Glomerular visceral epithelial cell (primary cell): ENCODE measurements at regions not wholly inside any gene's neighbourhood (a gene's known extent, or its start where the extent isn't known, plus 50 kb on each side); places are given as distances from the start of the nearest gene placed in this dataset.
A peak's percentile ranks its signal among the peaks of the same experiment; 100 is the strongest.

Source experiments
- DNase-seq: peaks from one replicate; pipeline ENCODE4 v3.0.0-alpha.2; 2016; ENCODE audit errors: extremely low spot score

GRCh38 chr3:162302983-162303624 is 806.5 kb downstream of the OTOL1 start:
- no peak for DNase-seq

DNA sequence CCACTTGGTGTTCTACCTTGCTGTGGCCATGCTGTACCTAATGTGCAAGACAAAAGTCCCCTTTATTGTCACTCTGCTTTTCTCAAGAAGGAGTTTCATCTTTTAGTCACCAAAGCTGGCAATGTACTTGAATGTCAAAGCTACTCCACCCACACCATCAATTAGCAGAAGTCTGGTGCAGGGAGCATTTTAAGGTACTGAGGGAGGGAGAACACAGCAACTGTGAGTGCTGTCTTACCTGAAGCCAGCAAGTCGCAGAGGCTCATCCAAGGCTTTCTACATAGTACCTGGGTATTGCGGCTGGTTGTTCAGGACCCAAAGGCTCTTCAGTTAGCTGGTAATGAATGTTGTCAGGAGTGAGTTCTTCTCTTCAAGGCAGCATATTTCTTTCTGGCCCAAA is 820.4 kb downstream of the OTOL1 start:
- no peak for DNase-seq

- no peak for DNase-seq
Measured at GRCh38 chr3:162328649-162329048, 832.0 kb downstream of the OTOL1 start.

GRCh38 chr3:162329514-162329913 is 832.9 kb downstream of the OTOL1 start:
- DNase-seq, result no peak

- no peak for DNase-seq
Measured at GRCh38 chr3:162332344-162332743, 835.7 kb downstream of the OTOL1 start.

- no peak for DNase-seq
Measured at GRCh38 chr3:162334537-162334936, 837.9 kb downstream of the OTOL1 start.

GRCh38 chr3:162337630-162338029 is 841.0 kb downstream of the OTOL1 start:
- no peak for DNase-seq

DNA sequence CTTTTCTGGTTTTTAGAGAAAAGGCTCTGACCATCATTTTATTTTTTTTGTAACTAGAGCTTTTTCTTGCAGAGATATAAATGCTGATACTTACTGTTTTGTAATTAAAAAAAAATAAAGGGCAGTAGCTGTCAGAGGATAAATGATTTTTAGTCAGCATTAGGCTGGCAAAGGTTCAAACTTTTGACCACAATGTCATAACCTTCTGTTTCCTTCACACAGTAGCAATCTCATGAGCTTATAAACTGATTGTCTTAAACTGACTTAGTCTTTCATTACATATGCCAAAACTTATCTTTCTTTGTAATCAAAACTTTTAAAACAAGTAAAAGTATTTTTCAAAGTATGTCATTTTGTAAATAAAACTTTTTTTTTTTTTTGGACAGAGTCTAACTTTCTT is 841.9 kb downstream of the OTOL1 start:
- DNase-seq, result peak; percentile 9

DNA sequence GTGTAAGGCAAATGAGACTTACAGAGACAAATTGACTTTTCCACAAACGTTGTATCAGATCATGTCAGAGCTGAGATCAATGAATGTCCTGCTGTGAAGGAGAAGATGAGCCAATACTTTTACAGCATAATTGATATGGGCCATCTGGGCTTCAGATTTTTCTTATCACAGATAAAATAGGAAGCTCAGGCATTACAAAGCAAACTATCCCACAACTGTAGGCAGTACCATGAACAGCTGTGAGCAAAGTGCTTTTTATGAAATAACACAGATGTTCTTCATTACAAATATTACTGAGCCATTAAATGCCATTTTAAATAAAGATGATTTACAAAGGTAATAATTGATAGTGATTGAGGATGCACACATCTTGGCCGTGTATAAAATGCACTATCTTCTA is 852.3 kb downstream of the OTOL1 start:
- no peak for DNase-seq

- no peak for DNase-seq
Measured at GRCh38 chr3:162353414-162353813, 856.8 kb downstream of the OTOL1 start.

DNA sequence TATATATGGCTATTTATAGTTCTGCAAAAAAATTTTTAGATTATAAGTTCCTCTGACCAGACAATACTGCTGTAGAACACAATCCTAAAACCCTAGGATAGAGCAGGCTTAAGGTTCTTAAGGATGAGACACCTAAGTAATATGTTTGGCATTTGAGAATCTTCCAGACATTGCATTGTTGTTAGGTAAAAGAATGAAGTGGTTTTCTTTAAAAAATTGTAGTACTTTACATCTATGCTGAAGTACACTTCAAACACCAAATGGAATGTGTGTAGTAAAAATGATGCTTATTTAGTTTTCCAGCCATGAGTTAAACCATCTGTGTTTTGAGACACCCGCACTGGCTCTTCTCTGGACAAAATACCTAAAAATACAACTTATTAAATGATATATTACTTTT is 857.7 kb downstream of the OTOL1 start:
- peak; percentile 2 for DNase-seq

GRCh38 chr3:162365066-162365719 is 868.6 kb downstream of the OTOL1 start:
- DNase-seq, result no peak

DNA sequence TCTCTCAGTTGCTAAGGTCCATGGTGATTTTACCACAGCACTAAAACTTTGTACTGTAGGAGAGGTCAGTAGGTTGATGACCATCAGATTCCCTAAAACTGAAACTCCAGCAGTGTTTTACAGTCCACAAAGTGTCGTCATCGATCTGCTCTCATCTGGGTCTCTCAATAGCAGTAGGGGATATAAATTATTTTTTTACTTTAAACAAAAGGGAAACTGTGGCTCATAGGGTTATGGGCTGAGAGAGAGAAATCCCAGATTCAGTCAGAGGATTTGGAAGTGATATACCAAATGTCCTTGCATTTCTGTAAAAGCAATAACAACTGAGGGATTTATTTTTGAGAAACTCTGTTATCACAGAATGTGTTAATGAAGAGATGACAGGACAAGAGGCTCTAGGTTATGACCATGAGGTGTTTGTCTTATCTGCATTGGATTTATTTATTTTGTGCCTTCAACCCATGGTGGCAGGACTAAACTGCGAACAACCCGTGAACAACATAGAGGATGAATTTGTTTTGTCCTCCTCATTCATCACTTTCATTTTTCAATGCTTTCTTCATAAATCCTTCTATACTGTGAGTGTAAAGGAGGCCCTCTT is 869.7 kb downstream of the OTOL1 start:
- DNase-seq, result no peak

GRCh38 chr3:162367429-162368260 is 871.0 kb downstream of the OTOL1 start:
- DNase-seq, result no peak

GRCh38 chr3:162368417-162368816 is 871.8 kb downstream of the OTOL1 start:
- no peak for DNase-seq

DNA sequence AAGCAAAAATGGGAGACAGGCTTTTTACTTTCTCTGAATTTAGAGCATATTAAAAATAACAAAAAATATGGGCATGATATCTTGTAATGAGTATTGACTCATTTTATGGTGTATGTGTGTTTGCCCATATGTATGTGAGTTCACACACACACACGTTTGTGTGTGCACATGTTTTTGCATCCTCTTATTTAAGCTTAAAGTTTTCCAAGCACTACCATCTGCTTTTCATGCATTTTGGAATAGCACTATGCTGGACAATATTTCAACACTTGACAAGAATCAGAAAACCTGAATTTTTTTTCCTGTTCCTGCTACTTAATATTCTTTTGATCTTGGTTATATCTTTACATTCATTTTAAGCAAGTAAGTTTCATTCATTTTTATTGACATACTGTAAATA is 872.7 kb downstream of the OTOL1 start:
- no peak for DNase-seq

GRCh38 chr3:162370141-162370540 is 873.5 kb downstream of the OTOL1 start:
- no peak for DNase-seq

- DNase-seq, result no peak
Measured at GRCh38 chr3:162376761-162377160, 880.2 kb downstream of the OTOL1 start.

DNA sequence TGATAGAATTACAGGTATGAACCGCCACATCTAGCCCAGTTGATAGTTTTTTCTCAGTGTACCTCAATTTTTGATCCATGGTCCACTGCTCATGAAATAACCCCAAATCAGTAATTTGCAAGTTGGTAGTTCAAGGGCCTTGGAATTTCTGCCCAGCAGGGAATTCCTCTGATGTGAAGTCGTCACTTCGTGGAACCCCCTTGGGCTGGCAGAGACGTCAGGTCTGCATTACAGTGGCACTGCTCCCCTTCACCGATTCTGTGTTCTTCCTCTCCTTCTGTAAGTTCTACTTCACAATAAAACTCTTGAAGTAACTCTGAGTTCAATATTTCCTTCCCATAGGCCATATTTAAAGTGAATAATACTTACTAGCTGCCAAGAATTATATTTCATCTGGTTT is 881.0 kb downstream of the OTOL1 start:
- no peak for DNase-seq

DNA sequence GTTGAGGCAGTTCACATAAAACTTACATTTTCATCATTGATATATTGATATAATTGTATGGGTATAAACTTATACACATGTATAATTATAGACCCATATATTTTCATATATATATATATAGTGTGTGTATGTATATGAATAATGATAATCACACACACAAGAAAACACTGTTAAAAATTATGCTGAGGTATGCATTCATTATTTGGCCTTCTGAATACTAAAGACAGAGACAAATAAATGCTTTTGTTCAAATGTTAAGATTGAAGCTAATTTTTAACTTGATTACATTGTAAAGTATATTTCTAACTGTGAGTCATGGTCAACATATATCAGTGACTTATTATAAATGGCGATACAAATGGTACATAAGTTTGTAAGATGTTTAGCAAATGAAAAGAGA is 888.8 kb downstream of the OTOL1 start:
- no peak for DNase-seq

- peak; percentile 45 for DNase-seq
Measured at GRCh38 chr3:162390891-162391290, 894.3 kb downstream of the OTOL1 start.

GRCh38 chr3:162391301-162391700 is 894.7 kb downstream of the OTOL1 start:
- peak; percentile 5 for DNase-seq

DNA sequence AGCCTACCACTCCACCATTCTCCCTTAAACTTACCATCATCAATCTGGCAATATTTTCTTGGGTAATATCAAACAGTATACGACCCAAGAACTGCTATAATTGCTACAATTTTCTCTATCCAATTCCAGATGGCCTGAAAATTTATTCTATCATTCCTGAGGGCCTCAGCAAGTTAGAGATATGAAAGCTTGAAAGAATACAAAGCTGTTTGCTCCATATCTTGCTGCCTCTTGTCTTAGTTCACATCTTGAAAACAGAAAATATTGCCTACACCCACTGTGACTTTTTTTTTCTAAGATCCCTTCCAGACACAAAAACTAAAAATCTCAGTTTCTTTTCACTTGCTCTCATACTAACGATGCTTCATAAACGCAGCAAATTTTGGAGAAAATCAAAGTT is 898.9 kb downstream of the OTOL1 start:
- DNase-seq, result no peak
